Limb (tissue), 2 donors: ENCODE measurements at regions not wholly inside any gene's neighbourhood (a gene's known extent, or its start where the extent isn't known, plus 50 kb on each side); places are given as distances from the start of the nearest gene placed in this dataset.

Experiments
- DNase-seq, 2 donors: peaks; one replicate each; pipeline ENCODE4 v3.0.0-alpha.2; 2016; ENCODE audit errors: extremely low spot score in 2 of 2

DNA sequence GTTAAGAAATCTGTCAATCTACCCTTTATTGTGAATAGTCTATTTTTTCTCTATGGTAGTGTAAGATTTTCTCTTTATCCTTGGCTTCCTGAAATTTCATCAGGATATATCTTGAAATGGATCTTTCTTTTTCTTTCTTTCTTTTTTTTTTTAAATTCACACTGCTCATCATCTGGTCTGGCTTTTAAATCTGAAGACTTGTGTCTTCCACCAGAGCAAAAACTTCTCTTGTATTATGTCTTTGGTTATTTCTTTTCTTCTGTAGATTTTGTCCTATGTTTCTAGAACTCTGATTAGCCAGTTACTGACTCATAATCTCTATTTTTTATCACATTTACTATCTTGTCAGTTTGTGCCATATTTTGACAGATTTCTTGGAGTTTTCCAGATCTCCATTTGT, 133.8 kb upstream of the LMO4 start:
- DNase-seq, result no peak

DNA sequence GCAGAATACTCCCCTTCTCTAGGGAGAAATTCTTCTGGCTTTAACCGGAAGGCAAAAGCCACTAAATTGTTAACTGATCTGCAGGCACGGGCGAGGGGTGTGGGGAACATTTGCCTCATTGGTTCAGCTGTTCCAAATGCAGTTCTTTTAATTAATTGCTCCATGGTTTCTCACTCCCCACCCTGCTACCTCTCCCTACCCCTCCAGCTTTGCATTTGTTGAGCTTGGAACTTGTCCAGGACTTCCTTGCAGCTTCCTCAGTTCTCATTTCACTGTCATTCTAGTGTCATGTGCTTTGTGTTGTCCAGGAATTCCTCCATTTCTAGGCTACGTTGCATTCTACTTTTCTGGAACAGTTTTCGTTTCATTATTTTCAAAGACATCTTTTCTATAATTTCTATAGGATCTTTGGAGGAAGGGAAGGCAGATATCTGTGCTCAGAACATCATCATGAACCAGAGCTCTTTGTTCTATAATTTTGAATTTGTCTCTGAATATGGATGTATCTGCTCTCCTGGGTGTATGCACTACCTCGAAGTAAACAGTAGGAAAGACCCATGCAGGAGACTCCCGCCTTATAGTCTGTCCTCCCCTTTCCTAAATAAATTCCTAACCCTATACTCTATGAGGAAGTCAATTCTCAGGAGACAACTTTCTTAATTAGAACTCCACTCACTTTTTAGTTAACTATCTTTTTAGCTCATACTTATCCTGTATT, 132.4 kb upstream of the LMO4 start:
- DNase-seq, result peak in 1 of 2 donors; percentile 34

DNA sequence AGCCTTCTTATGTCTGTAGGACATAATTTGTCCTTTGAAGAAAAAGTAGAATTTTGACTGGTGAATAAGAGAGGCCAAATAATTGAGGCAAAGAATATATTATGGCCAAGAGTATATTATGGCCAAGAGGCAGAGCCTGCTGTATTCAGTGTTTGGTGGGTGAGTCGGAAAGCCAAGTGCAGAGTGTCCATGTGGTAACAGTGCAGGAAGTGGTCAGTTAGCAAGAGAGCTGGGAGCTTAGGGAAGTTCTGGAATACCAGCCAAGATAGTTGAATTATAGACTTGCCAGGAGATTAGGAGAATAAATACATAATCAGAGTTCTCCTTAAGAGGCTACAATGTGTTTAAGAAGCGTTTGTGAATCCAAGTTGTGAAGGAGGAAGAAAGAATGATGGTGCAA, 131.5 kb upstream of the LMO4 start:
- DNase-seq, result no peak

DNA sequence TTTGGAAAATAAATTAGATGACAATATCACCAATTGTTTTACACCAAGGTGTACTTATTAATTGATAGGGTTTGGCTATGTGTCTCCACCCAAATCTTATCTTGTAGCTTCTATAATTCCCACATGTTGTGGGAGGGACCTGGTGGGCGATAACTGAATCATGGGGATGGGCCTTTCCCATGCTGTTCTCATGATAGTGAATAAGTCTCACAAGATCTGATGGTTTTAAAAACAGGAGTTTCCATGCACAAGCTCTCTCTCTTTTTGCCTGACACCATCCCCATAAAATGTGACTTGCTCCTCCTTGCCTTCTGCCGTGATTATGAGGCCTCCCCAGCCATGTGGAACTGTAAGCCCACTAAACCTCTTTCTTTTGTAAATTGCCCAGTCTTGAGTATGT, 131.0 kb upstream of the LMO4 start:
- DNase-seq, result no peak

DNA sequence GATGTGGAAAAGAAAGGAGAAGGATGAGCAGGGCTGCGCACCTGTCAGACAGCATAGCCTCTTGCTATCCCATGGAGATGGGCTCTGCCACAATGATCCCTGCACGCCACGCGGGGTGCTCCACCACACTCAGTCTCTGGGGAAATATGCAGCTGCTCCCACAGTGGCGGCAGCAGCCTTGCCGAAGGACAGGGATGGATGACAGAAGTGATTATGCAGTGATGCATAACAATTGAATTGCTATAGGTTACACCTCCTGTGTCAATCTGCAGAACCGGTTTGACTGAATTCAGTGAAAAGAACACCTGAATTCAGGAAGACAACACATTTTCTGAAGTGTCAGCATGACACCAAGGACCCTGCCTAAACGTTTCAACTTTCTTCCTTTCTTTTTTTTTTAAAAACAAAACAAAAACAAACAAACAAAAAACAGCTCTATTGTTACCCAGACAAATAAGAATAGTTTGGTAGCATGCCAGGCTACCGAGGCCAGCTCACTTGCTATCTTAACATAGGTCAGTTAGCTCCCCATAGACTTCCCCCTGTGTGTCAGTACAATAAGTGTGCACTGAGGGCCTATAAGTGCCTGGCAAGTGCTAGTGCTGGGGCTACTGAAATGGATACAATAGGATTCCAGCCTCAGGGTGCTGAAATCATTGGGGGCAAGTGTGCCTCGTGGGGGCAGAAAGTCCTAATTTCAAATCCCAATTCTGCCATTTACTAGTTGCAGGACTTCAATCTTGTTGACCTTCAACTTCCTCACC, 127.6 kb upstream of the LMO4 start:
- DNase-seq, result no peak

DNA sequence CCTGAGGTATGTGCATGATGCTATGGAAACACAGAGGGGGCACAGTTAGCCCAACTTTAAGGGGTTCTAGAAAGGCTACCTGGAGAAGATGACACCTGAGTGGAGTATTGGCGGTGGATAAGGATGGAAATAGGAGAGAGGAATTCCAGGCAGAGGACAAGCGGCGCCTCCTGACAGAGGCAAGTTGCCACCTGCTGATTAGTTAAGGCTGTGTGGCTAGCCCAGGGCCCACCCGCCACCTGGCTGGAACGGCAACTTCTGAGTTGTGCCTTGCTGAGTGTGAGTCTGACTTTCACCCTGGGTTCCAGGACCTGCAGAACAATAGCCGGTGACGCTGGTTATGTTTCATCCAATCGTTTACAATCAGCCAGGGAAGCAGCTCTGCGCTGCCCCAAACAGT, 126.9 kb upstream of the LMO4 start:
- no peak for DNase-seq

DNA sequence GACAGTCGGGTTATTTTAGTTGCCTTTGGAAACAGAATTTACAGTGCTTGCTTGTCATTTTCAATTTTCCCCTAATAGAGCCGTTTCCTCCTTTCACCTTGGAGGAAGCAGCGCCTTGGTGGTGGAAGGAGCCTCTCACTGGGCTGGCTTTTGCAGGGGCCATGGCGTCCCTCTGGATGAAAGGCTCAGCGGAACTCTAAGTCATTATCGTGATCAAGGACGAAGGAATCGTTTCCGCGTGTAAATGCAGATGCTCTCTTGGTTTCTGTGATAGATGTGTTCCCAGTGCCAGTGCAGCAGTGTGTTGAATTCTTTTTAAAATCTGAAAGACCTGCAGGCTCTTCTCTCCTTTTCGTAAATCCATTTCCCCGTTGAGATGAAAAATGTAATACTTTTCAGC, 126.2 kb upstream of the LMO4 start:
- no peak for DNase-seq

DNA sequence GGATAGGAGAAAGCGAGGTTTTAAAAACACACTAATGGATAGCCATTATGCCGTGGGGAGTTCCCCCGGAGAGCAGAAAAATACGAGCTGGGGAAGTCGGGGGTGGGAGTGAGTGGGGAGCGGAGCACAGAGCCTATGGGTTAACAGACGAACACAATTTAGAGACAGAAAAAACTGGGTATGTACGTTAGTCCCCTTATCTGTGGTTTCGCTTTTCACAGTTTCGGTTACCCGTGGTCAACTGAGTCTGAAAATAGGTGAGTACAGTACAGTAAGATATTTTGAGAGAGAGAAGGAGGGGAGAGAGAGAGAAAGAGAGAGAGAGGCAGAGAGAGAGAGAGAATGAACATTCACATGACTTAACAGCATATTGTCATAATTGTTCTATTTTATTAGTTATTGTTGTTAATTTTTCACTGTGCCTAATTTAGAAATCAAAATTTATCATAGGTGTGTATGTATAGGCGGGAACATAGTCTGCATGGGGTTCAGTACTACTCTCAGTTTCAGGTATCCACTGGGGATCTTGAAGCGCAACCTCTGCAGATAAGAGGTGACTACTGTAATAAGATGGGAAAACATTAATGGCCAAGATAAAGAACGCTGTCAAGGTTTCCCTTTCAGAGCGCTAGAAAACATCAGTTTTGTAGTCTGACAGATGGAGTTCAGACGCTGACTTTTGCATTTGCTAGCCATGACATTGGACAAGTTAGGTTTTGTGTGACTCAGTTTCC, 125.6 kb upstream of the LMO4 start:
- no peak for DNase-seq

DNA sequence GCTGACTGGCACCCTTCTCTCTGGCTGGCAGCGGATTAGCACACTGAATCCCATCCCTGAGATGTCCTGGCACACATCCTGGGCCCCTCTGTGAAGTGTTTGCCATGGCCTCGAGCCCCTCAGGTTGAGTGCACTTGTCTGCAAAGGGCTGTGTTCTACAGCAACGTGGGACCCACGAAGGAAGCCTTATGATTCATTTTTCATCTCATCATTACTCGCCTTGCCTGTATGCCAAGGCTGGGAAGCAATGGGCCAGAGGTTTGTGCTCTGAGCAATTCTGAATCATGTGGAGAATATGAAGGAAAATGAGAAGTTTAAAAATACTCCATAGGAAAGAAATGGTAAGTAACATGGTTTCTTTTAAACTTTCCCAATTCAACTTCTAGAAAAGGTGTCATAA, 124.8 kb upstream of the LMO4 start:
- no peak for DNase-seq

DNA sequence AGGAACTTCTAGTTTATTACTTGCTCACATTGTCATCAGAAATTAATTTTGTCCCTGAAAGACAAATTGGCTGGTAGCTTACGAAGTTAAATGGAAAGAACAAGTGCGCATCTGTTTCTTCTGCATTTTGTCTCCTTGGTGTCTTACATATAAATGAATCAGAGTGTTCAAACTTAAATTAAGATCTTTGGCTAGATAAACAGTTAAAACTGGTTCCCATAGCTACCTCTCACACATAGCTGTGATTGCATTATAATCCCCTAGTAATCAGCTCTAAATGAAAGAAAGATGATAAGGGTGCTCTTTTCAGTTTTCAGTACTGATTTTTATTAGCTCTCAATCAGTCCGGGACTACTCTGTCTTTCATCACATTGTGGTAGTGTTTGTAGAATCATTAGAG, 124.2 kb upstream of the LMO4 start:
- no peak for DNase-seq

DNA sequence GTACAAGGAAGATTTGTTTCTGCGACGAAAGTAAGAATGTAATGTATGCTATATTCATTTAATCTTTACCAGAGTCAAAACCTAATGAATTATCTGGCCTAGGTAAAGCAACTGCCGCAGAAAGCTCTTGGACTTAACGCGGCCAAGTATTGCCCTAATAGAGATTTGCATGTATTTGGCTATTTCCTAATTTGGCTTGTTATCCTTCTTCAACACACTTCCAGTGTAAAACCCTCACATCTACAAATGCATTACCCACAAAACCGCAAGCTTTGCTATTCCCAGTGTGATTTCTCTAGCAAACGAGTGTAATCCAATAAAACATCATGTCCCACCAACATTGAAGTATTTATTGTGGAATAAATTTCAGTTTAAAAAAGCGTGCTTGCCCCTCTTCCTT, 123.8 kb upstream of the LMO4 start:
- no peak for DNase-seq

DNA sequence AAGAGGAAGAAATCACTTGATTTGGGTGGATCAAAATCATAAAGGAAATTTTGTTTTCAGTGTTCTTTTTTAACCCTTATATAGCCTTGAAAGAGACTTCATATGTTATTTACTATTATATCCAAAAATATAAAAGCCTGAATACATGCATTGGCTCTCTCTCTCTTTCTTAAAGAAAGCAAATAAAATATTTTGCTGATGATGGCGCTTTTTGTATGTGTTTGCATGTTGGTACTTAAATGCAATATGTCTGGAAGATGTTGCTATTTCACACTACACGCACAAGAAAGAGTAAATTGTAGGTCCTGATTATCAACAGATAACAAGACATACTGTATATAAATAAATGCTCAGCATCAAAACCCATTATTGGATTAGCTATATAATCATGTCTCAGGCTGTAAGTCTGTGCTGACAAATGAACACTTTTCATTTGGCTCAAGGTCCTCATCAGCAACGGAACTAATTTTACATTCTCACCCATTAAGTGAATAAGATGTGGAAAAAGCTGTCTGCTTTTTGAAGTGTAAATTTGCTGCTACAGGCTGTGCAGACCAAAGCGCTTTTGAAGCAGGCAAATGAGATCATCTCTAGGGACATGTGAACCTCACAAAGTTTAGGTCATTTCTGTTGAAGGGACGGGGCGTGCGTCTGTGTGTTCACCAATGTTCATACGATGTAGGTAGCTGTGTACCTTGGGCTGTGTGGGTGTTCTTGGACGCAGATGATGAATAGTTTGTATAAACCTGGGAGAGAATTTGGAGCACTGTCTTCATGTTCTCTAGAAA, 122.4 kb upstream of the LMO4 start:
- DNase-seq, result no peak

DNA sequence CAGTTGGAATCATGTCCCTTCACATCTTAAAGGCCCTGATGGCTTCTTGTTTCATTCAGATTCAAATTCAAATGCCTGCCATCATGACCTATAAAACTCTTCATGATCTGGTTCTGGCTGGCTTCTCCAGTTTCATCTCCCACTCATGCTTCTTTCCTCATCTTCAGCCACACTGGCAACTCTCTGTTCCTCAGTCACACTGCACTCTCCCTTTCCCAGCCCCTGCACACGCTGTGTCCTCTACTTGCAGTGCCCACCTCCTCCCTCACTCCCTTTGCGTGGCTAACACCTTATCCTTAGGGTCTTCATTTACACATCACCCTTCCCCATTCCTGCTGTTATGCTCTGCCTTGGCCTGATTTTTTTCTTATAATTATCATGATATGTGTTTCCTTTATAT, 120.6 kb upstream of the LMO4 start:
- DNase-seq, result no peak

DNA sequence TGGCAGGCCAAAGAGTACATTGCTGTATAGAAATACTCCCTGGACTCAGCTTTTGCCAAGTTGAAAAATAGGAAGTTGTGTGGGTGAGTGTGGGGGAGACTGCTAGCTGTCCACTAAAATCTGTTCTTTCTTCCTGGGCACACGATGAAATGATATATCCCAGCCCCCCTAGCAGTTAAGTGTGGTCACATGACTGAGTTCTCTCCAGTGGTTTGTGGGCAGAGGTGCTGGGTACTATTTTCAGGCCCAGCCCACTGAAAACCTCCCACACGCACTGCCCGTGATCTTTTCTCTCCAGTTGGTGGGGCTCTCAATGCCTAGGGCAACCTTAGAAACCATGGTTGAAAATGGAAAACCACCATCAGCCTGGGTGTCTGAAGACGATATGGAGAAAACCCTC, 119.7 kb upstream of the LMO4 start:
- DNase-seq, result no peak

DNA sequence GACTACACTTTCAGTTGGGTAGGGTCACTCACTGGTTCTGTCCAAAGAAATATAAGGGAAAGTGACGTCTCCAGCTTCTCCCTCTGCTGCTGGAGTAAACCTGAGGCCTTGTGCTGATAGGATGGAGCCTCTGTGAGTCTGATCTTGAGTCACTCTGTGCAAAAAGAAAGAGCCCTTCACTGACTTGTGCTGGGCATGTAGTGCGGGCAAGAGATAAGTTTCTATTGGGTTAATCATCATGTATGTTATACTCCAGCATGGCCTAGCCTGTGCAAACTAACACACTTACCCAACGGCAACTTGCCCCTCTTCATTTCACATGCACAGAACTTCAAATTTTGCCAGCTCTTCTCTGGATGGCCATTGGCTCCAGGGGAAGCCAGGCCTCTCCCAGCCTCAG, 118.5 kb upstream of the LMO4 start:
- no peak for DNase-seq

DNA sequence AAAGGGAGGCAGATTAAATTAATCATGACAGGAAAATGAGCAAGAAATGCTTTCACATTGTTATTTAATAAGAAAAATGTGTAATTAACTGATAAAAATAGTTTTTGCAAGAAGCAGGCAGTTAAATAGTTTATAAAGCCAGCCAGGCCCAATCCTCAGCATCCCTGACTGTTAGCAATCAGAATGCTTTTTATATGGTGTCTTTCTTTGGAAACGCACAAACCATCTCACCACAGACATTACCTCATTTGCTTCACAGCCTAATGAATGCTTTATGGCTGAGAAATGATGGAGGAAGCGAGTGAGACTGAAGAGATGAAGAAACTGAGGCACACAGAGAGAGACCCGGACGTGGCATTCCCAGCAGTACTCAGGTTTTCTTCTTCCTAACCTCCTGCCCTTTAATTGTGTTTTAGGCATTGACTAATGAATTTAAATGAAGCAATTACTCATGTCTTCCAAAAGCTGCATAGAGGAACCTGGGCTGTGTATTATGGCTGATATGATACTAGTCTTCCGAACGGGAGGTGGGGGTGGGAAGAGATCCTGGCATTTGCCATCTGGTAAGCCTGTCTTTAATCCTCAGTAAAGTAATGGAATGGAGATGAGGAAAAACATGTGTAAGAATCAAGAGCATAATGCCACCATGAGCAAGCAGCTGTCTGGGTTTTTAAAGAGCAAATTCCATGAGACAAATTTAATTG, 116.1 kb upstream of the LMO4 start:
- no peak for DNase-seq

DNA sequence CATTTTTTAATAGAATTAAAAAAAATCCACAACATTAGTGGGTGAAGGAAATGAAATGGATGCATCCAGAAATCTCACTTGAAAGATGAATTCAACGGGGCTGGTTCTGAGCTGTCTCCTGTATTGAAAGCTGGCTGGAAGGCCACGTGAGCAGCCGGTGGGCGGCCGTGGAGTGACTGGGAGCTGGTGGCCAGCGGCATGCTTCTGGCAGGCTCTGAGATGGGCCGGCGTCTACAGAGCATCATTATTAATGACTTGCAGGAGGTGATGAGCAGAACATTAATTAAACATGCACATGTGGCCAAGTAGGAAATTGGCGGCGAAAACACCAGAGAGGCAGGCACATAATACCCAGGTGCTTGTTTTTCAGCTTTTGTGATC, 115.6 kb upstream of the LMO4 start:
- no peak for DNase-seq

DNA sequence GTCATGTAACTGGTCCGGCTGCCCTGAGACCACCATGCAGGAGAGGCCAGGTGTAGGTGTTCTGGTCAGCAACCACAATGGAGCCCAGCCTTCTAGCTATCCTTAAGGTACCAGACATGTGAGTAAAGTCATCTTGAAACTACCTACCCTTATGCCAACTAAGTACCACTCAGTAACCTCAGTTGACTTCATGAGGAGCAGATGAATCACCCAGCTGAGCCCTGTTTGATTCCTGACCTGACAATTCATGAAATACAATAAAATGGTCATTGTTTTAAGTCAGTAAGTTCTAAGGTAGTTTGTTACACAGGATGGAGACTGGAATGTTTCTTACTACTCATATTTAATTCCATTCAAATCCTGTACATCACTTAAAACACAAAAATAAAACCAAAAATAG, 113.1 kb upstream of the LMO4 start:
- no peak for DNase-seq

DNA sequence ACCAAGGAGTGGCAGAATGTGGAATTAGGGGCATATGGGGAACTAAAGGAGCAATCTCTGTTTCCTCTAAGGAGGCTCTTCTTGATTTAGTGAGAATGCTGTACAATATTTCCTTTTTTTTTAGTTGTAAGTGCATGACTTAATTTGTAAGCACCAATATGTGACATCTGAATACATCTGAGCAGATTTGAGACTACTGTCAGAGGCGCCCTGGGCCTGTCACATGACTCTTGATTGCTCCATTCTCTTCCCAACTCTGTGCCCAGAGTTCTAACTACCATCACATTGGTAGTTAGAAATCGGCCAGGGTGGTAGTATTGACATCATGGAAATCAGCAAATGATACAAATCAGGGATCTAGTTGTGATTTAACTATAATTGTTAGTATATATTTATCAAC, 110.1 kb upstream of the LMO4 start:
- no peak for DNase-seq

DNA sequence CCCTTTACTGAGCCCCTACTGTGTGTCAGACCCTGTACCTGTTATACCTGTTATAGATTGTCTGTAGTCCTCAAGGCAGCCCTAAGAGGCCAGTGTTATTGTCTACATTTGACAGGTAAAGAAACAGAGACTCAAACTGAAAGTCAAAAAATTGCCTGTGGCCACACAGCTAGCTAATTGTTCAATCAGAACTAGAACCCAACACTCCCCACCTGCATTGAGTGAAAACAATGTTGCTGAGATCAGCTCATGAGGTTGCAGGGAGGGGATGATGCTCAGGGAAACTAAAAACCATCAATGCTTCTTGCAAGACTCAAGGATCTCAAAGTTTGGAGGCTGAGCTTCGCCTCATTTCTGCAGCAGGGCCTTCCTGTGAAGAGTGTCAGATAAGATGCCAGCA, 109.5 kb upstream of the LMO4 start:
- DNase-seq, result no peak

DNA sequence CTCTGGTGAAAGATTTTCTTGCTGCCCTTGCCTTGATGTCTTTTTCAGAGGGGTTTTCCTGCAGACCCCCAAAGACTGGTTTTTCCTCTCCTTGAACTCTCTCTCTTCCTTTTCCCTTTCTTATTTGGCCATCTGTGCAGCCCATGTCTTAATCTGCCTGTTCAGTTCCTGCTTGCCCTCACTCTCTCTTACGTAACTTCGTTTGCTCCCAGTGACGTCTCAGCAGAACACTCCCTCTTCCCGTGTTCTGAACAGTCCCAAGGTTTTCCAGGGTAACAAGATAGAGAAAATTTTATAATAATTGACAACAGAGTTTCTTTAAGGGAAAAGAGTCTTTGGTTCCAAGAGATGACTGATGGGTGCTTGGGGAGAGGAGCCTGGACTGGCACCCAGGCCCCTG, 109.1 kb upstream of the LMO4 start:
- no peak for DNase-seq
